ENCODE measurements at regions not wholly inside any gene's neighbourhood (a gene's known extent, or its start where the extent isn't known, plus 50 kb on each side); places are given as distances from the start of the nearest gene placed in this dataset.

DNA sequence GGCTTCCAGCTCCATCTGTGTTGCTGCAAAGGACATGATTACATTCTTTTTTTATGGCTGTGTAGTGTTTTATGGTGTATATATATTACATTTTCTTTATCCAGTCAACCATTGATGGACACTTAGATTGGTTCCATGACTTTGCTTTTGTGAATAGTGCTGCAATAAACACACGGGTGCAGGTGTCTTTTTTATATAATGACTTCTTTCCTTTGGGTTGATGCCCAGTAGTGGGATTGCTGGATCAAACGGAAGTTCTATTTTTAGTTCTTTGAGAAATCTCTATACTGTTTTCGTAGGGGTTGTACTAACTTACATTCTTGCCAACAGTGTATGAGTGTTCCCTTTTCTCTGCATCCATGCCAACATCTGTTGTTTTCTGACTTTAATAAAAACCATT, 189.7 kb downstream of the ACTR3B start:
- TF ChIP-seq, protein P1, sequence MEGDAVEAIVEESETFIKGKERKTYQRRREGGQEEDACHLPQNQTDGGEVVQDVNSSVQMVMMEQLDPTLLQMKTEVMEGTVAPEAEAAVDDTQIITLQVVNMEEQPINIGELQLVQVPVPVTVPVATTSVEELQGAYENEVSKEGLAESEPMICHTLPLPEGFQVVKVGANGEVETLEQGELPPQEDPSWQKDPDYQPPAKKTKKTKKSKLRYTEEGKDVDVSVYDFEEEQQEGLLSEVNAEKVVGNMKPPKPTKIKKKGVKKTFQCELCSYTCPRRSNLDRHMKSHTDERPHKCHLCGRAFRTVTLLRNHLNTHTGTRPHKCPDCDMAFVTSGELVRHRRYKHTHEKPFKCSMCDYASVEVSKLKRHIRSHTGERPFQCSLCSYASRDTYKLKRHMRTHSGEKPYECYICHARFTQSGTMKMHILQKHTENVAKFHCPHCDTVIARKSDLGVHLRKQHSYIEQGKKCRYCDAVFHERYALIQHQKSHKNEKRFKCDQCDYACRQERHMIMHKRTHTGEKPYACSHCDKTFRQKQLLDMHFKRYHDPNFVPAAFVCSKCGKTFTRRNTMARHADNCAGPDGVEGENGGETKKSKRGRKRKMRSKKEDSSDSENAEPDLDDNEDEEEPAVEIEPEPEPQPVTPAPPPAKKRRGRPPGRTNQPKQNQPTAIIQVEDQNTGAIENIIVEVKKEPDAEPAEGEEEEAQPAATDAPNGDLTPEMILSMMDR (IDR thresholded peaks at IDR 0.05), result no peak
- no peak for TF ChIP-seq POLR2A (IDR thresholded peaks at IDR 0.05)

Measured in Peyer's patch (tissue), 4 donors.